ENCODE measurements at regions not wholly inside any gene's neighbourhood (a gene's known extent, or its start where the extent isn't known, plus 50 kb on each side); places are given as distances from the start of the nearest gene placed in this dataset.

GRCh38 chr5:72662305-72662704 lies 154.2 kb upstream of the TNPO1 start:
- Histone ChIP-seq H3K4me2 (ENCODE audit: insufficient read depth, low read length) (no peak overlapping the region), H3K9me1 (ENCODE audit: control insufficient read depth, insufficient read depth, low read length) (no peaks in the 10 kb centered on the region), H2AFZ (ENCODE audit: low read depth, low read length) (no peak overlapping the region), H3K27me3 (ENCODE audit: control insufficient read depth in 2 of 2, insufficient read depth in 2 of 2, low read length in 2 of 2) (peaks cover 29 to 52% of the 10 kb centered on the region in 2 experiments), H3K9me3 (replicated peaks; ENCODE audit: control insufficient read depth, insufficient read depth, low read depth, low read length) (no peaks in the 10 kb centered on the region), H3K36me3 (ENCODE audit: control insufficient read depth, insufficient read depth, low read length) (no peaks in the 10 kb centered on the region), H3K79me2 (ENCODE audit: control insufficient read depth, insufficient read depth, low read length) (no peaks in the 10 kb centered on the region), H3K27ac (ENCODE audit: extremely low read depth, low read depth, low read length) (no peak overlapping the region), H3K9ac (ENCODE audit: insufficient read depth in 1 of 2, low read depth in 2 of 2, low read length in 2 of 2) (no peak overlapping the region), H3K4me3 (no peak overlapping the region), H3K4me1 (replicated peaks in 1 of 2; ENCODE audit: control insufficient read depth in 2 of 2, insufficient read depth in 2 of 2, low read length in 2 of 2) (no peaks in the 10 kb centered on the region), H4K20me1 (replicated peaks; ENCODE audit: control insufficient read depth, insufficient read depth, low read length) (no peaks in the 10 kb centered on the region)
- ATAC-seq (no peak), DNase-seq (ENCODE audit: extremely low read depth in 1 of 4, low spot score in 3 of 4) (no peak), FAIRE-seq (no peak)
- intact Hi-C loops (cut with micrococcal nuclease) (no loop called here), in situ Hi-C loops (cut with MboI) (no loop called here)
- no TSS peak for BruUV-seq (replicated peaks)
- POLR2A ChIA-PET: interaction anchor here (0.8 kb wide), 1 partner anchor 9 kb away, joined by 3 read pairs; no protein-coding TSS in a partner anchor
- 4% methylated on average over 3 of the region's 3 CpGs for WGBS (ENCODE audit: insufficient coverage, low coverage, missing lambda C conversion rate)
- CTCF ChIA-PET (ENCODE audit: low intra/inter-chr PET ratio): no interaction called here
- TF ChIP-seq MEF2A (IDR thresholded peaks at IDR 0.05; ENCODE audit: control insufficient read depth, low read depth, low read length) (no peak), POLR2A (conservative IDR thresholded peaks at IDR 0.05) (no peak), CXXC5 (CRISPR knock-in tag; IDR thresholded peaks at IDR 0.05) (no peak), CREB3L1 (IDR thresholded peaks at IDR 0.05; ENCODE audit: borderline replicate concordance, low read depth) (no peak), STAT5A (IDR thresholded peaks at IDR 0.05; ENCODE audit: borderline replicate concordance, low read length) (no peak), STAG1 (CRISPR knock-in tag; IDR thresholded peaks at IDR 0.05; ENCODE audit: borderline replicate concordance) (no peak), ERF (CRISPR knock-in tag; IDR thresholded peaks at IDR 0.05) (no peak), ZNF512 (tag; IDR thresholded peaks at IDR 0.05) (no peak), SNRNP70 (optimal IDR thresholded peaks at IDR 0.05; ENCODE audit: low read depth, low read length) (no peak), ZNF239 (CRISPR knock-in tag; IDR thresholded peaks at IDR 0.05) (no peak), SMAD2 (IDR thresholded peaks at IDR 0.05; ENCODE audit: low read depth, low read length) (no peak), MITF (IDR thresholded peaks at IDR 0.05) (no peak)
- TF ChIP-seq, protein P1, sequence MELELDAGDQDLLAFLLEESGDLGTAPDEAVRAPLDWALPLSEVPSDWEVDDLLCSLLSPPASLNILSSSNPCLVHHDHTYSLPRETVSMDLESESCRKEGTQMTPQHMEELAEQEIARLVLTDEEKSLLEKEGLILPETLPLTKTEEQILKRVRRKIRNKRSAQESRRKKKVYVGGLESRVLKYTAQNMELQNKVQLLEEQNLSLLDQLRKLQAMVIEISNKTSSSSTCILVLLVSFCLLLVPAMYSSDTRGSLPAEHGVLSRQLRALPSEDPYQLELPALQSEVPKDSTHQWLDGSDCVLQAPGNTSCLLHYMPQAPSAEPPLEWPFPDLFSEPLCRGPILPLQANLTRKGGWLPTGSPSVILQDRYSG (tag; conservative IDR thresholded peaks at IDR 0.05; ENCODE audit: low read depth): no peak
- TF ChIP-seq, protein P2, sequence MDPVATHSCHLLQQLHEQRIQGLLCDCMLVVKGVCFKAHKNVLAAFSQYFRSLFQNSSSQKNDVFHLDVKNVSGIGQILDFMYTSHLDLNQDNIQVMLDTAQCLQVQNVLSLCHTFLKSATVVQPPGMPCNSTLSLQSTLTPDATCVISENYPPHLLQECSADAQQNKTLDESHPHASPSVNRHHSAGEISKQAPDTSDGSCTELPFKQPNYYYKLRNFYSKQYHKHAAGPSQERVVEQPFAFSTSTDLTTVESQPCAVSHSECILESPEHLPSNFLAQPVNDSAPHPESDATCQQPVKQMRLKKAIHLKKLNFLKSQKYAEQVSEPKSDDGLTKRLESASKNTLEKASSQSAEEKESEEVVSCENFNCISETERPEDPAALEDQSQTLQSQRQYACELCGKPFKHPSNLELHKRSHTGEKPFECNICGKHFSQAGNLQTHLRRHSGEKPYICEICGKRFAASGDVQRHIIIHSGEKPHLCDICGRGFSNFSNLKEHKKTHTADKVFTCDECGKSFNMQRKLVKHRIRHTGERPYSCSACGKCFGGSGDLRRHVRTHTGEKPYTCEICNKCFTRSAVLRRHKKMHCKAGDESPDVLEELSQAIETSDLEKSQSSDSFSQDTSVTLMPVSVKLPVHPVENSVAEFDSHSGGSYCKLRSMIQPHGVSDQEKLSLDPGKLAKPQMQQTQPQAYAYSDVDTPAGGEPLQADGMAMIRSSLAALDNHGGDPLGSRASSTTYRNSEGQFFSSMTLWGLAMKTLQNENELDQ (CRISPR knock-in tag; IDR thresholded peaks at IDR 0.05; ENCODE audit: borderline replicate concordance): no peak
